ENCODE measurements at regions not wholly inside any gene's neighbourhood (a gene's known extent, or its start where the extent isn't known, plus 50 kb on each side); places are given as distances from the start of the nearest gene placed in this dataset.

- in situ Hi-C loops (cut with HindIII; ENCODE audit: low sequenced_read_pairs), result loop anchor here (25.0 kb wide), 1 partner anchor 363 kb away; no protein-coding TSS in a partner anchor
These were observed 380.3 kb downstream of the PLPP3 start for GRCh38 chr1:56199061-56199460.

GRCh38 chr1:56197946-56198345, 381.4 kb downstream of the PLPP3 start:
- in situ Hi-C loops (cut with HindIII; ENCODE audit: low sequenced_read_pairs), result loop anchor here (25.0 kb wide), 1 partner anchor 364 kb away; no protein-coding TSS in a partner anchor

GRCh38 chr1:56196839-56197238, 382.5 kb downstream of the PLPP3 start:
- in situ Hi-C loops (cut with HindIII; ENCODE audit: low sequenced_read_pairs), result loop anchor here (25.0 kb wide), 1 partner anchor 365 kb away; no protein-coding TSS in a partner anchor

- in situ Hi-C loops (cut with HindIII; ENCODE audit: low sequenced_read_pairs), result loop anchor here (25.0 kb wide), 1 partner anchor 368 kb away; no protein-coding TSS in a partner anchor
These were observed 384.6 kb downstream of the PLPP3 start for GRCh38 chr1:56194701-56195300.

DNA sequence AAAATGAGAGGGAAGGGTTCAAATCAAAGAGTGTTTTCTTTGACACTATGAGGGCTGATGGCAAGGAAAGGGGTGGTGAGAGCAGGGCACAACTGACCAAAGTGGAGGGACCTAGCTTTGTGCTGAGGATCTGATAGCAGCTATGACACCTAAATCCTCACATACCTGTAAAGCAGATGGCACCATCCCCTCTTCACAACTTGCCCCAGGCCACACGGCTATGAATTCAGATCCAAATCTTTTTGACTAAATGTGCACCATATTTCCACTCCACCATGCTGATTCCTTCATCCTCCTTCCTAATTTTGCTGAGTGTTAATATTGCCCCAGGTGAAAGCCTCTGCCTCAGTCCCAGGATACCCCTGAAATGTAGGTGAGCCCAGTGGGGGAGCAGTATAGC, 385.7 kb downstream of the PLPP3 start:
- in situ Hi-C loops (cut with HindIII; ENCODE audit: low sequenced_read_pairs), result loop anchor here (25.0 kb wide), 1 partner anchor 369 kb away; no protein-coding TSS in a partner anchor

GRCh38 chr1:56191369-56191768, 388.0 kb downstream of the PLPP3 start:
- in situ Hi-C loops (cut with HindIII; ENCODE audit: low sequenced_read_pairs), result loop anchor here (25.0 kb wide), 1 partner anchor 371 kb away; no protein-coding TSS in a partner anchor

- in situ Hi-C loops (cut with HindIII; ENCODE audit: low sequenced_read_pairs), result loop anchor here (25.0 kb wide), 1 partner anchor 371 kb away; no protein-coding TSS in a partner anchor
These were observed 388.5 kb downstream of the PLPP3 start for GRCh38 chr1:56190806-56191365.

DNA sequence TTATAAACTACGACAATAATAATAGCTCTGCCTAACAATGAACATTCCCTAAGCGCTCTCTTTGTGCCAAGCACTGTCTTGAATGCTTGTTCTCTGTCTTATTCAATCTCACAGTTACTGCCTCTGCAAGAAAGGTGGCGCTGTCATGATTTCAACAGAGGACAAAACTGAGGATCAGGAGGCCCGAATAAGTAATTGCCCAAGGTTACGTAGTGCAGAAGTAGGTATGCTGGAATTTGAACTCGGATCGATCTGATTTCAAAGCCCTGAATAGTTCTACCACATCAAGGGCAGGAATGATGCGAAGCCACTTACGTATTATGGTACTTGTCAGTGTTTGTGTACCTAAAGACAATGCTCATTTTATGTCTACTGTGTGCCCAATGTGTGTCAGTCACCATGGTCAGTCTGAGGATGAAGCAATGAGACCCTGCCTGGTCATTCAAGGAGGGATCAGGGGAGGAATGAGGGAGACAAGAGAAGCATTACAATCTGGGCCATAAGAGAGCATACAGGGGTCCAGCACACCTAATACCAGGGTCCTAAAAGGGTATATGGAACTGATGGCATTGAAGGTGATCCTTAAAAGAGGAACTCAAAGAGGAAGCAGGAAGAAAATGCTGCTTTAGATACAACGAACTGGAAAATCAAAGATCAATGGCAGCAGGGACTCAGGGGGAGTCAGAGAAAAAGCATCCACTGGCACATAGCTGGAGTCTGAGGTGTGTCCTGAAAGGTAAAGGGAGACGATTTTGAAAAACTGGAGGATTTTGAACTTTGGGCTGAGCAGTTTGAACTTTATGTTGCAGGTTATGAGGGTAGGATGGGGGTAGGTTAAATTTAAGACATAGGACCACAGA, 389.2 kb downstream of the PLPP3 start:
- in situ Hi-C loops (cut with HindIII; ENCODE audit: low sequenced_read_pairs), result loop anchor here (25.0 kb wide), 1 partner anchor 372 kb away; no protein-coding TSS in a partner anchor

- in situ Hi-C loops (cut with HindIII; ENCODE audit: low sequenced_read_pairs), result loop anchor here (25.0 kb wide), 1 partner anchor 373 kb away; no protein-coding TSS in a partner anchor
These were observed 389.9 kb downstream of the PLPP3 start for GRCh38 chr1:56189454-56189853.

- in situ Hi-C loops (cut with HindIII; ENCODE audit: low sequenced_read_pairs), result loop anchor here (25.0 kb wide), 1 partner anchor 373 kb away; no protein-coding TSS in a partner anchor
These were observed 390.5 kb downstream of the PLPP3 start for GRCh38 chr1:56188855-56189254.

DNA sequence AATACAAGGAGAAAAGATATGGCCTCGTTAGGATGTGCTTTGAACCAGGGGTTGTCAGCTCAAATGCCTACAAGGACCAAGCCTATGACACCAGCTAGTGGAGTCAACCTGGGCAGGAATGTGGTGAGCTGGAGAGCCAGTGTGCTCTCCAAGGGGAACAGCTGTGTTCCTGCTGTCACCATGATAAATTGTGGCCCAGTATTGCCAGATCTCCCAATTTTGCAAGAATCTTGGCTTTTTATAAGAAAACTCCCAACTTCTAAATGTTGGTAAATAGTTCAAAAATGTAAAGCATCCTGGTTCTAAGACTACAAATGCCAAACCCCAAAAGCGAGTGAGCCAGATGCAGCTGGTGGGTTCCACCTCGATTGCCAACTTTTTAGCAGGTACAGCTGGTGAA, 391.1 kb downstream of the PLPP3 start:
- in situ Hi-C loops (cut with HindIII; ENCODE audit: low sequenced_read_pairs), result loop anchor here (25.0 kb wide), 1 partner anchor 374 kb away; no protein-coding TSS in a partner anchor

GRCh38 chr1:56187405-56187804, 392.0 kb downstream of the PLPP3 start:
- in situ Hi-C loops (cut with HindIII; ENCODE audit: low sequenced_read_pairs), result loop anchor here (25.0 kb wide), 1 partner anchor 375 kb away; no protein-coding TSS in a partner anchor

DNA sequence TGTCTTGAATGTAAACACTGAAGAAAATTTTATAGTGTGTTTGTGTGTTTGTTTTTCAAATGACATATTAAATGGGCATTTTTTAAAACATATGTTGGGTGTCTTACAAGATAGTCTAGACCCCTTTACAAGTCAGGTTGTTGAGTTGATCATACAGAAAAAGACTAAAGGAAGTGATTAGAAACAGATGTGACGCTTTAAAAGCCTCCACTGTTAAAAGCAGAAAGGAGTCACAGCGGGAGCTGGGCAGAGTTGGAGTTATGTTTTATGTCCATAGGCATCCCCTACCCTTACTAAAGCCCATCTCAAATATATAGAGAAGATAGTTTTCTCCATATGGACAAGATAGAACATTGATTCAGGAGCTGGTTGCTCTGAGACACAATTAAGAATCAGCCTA, 393.9 kb downstream of the PLPP3 start:
- in situ Hi-C loops (cut with HindIII; ENCODE audit: low sequenced_read_pairs), result loop anchor here (25.0 kb wide), 1 partner anchor 377 kb away; no protein-coding TSS in a partner anchor

- in situ Hi-C loops (cut with HindIII; ENCODE audit: low sequenced_read_pairs), result loop anchor here (25.0 kb wide), 1 partner anchor 379 kb away; no protein-coding TSS in a partner anchor
These were observed 396.2 kb downstream of the PLPP3 start for GRCh38 chr1:56183151-56183550.

DNA sequence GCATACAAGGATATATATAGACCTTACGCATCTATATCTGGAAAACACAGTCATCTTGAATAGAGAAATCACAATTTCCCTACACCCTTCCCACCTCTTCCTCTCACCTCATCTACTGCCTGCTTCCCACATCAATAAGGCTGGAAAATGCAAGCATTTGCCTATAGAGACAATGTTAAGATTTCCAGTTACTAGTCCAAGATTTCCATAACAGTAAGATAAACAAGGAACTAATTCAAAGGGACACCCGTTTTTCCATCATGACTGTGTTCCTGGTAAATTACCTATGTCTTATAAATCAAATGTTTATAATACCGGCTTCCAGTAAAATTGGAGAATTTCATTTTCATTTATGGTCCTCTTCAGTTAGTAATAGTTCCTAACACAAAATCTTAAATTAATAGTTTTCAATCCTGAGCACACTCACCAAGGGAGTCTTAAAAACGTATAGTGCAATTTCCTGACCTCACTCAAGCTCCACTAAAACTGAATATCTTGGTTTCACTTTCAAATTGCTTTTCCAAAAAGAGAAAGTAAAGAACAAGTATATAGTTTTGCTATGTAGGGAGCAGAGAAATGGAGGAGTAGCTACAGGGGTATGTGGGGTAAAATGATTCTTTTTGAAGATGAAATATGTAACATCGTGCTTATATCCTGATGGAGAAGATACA, 398.7 kb downstream of the PLPP3 start:
- in situ Hi-C loops (cut with HindIII; ENCODE audit: low sequenced_read_pairs), result loop anchor here (25.0 kb wide), 1 partner anchor 382 kb away; no protein-coding TSS in a partner anchor

DNA sequence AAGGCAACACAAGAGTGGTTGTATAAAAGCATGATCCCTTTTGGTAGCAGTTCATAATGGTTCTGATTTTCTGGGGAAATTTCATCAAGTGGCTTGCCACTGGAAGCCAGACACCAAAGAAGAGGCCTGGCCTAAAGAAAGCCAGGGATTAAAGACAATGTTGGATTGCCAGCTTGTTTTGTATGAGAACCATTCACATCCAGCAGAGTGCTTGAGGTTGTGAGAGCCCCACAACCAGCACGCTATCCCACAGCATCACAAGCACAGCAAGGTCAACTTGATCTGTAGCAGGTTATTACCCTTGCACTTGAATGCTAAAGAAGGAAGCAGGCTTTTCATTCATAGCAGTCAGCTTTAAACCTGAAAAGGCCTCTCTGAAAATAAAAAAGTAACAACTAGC, 399.8 kb downstream of the PLPP3 start:
- in situ Hi-C loops (cut with HindIII; ENCODE audit: low sequenced_read_pairs), result loop anchor here (25.0 kb wide), 1 partner anchor 383 kb away; no protein-coding TSS in a partner anchor

GRCh38 chr1:56175211-56175610, 404.2 kb downstream of the PLPP3 start:
- in situ Hi-C loops (cut with HindIII; ENCODE audit: low sequenced_read_pairs), result loop anchor here (25.0 kb wide), 1 partner anchor 387 kb away; no protein-coding TSS in a partner anchor

- in situ Hi-C loops (cut with HindIII; ENCODE audit: low sequenced_read_pairs), result no loop called here
These were observed 405.0 kb downstream of the PLPP3 start for GRCh38 chr1:56174176-56174885.

DNA sequence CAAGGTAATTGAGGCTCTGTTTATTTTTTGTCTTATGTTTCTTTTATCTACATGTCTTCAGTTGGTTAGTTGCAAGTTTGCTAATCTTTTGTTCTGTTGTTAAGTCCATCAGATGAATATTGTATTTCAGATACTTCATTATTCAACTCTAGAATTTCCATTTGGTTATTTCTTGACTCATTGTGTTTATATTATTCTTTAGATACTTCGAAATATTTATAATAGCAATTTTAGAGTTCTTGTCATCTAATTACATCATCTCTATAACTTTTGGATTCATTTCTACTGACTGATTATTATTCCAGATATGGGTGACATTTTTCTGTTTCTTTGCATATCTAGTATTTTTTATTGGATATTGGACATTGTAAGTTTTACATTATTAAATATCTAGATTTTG, 405.6 kb downstream of the PLPP3 start:
- in situ Hi-C loops (cut with HindIII; ENCODE audit: low sequenced_read_pairs), result no loop called here

DNA sequence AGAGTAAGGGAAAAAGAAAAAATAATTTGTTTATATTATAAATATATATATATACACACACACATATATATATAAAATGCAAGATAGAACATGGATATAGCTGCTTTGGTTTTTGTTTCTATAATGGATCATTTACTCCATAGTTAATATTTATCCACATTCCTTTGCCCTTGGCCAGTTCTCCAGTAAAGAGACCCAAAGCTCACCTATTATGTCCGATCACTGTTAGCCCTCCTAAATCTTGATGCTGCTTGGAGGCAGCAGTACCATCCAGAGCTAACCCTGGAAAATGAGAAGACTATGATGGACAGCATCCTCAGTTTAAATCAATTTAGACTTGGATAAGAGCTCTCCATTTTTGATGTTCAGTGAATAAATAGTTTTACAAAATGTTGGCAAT, 407.7 kb downstream of the PLPP3 start:
- in situ Hi-C loops (cut with HindIII; ENCODE audit: low sequenced_read_pairs), result no loop called here

Measured in endothelial cell of hepatic sinusoid (primary cell).